CD8-positive, alpha-beta memory T cell (primary cell): ENCODE measurements at regions not wholly inside any gene's neighbourhood (a gene's known extent, or its start where the extent isn't known, plus 50 kb on each side); places are given as distances from the start of the nearest gene placed in this dataset.
A peak's percentile ranks its signal among the peaks of the same experiment; 100 is the strongest.
"Not testable (repeated sequence)": the region's sequence is repeated elsewhere in the genome, so short reads cannot be mapped to it uniquely, and the experiment has no call there.

Experiments
- CTCF ChIA-PET: fragments of 350-600 bp; sonication (Branson Sonifier 250); formaldehyde crosslinking; loops from one replicate; lab custom pipeline; 2021; ENCODE audit warnings: antibody characterized with exemption; lab: Charles Lee
- POLR2A ChIA-PET: fragments of 350-600 bp; sonication (Branson Sonifier 250); formaldehyde crosslinking; loops from one replicate; lab custom pipeline; 2021; ENCODE audit warnings: antibody characterized with exemption; lab: Charles Lee
- DNase-seq, 5 donors: peaks; one replicate each; pipeline versions ENCODE4 v3.0.0 to v3.0.0-alpha.2; 2020 to 2022; ENCODE audit warnings: mixed read lengths in 1 of 5
- H3K27ac ChIP-seq: one replicate; pipeline ENCODE4 v1.7.0; 2013; ENCODE audit warnings: low read depth, mild to moderate bottlenecking, low read length, moderate library complexity
- H3K27me3 ChIP-seq: 2 replicates; pipeline ENCODE4 v1.7.0; 2013; ENCODE audit warnings: low read length, mild to moderate bottlenecking; ENCODE audit not compliant: insufficient read depth, poor library complexity, severe bottlenecking
- H3K36me3 ChIP-seq: 2 replicates; pipeline ENCODE4 v1.7.0; 2013; ENCODE audit warnings: mild to moderate bottlenecking, low read length, moderate library complexity; ENCODE audit not compliant: insufficient read depth
- H3K4me1 ChIP-seq: 2 replicates; pipeline ENCODE4 v1.7.0; 2013; ENCODE audit warnings: mild to moderate bottlenecking, low read length, moderate library complexity; ENCODE audit not compliant: insufficient read depth
- H3K4me3 ChIP-seq: 2 replicates; pipeline ENCODE4 v1.7.0; 2013; ENCODE audit warnings: mild to moderate bottlenecking, low read length
- H3K9me3 ChIP-seq: 2 replicates; pipeline ENCODE4 v1.7.0; 2013; ENCODE audit warnings: mild to moderate bottlenecking, low read length
- H3K27ac Mint-ChIP-seq, 8 donors: one replicate each; pipeline ENCODE4 v1.8.0; 2020 to 2021; ENCODE audit warnings: mixed read lengths in 8 of 8, mild to moderate bottlenecking in 6 of 8, inconsistent platforms in 3 of 8, moderate library complexity in 3 of 8
- H3K27me3 Mint-ChIP-seq, 2 donors: one replicate each; pipeline ENCODE4 v1.8.0; 2020 to 2021; ENCODE audit warnings: mixed read lengths in 2 of 2, mild to moderate bottlenecking in 1 of 2, moderate library complexity in 1 of 2
- H3K36me3 Mint-ChIP-seq, 3 donors: one replicate each; pipeline ENCODE4 v1.8.0; 2020 to 2021; ENCODE audit warnings: mixed read lengths in 3 of 3, inconsistent platforms in 1 of 3, mild to moderate bottlenecking in 1 of 3
- H3K4me1 Mint-ChIP-seq, 3 donors: one replicate each; pipeline ENCODE4 v1.8.0; 2020 to 2021; ENCODE audit warnings: mixed read lengths in 3 of 3, inconsistent platforms in 1 of 3, mild to moderate bottlenecking in 1 of 3
- H3K4me3 Mint-ChIP-seq, 7 donors: one replicate each; pipeline ENCODE4 v1.8.0; 2020 to 2021; ENCODE audit warnings: mixed read lengths in 7 of 7, mild to moderate bottlenecking in 6 of 7, moderate library complexity in 4 of 7, inconsistent platforms in 2 of 7
- H3K9me3 Mint-ChIP-seq, 5 donors: one replicate each; pipeline ENCODE4 v1.8.0; 2020 to 2022; ENCODE audit warnings: mixed read lengths in 5 of 5, mild to moderate bottlenecking in 3 of 5, moderate library complexity in 2 of 5, inconsistent platforms in 1 of 5

GRCh38 chr9:90156318-90156717 is 486.3 kb downstream of the DIRAS2 start:
- H3K9me3 Mint-ChIP-seq = no peaks in the 10 kb centered on the region
- CTCF ChIA-PET = no interaction called here
- Histone ChIP-seq H3K9me3 (no peaks in the 10 kb centered on the region), H3K36me3 (no peaks in the 10 kb centered on the region), H3K4me3 (no peak overlapping the region), H3K4me1 (no peaks in the 10 kb centered on the region), H3K27me3 (no peaks in the 10 kb centered on the region), H3K27ac (no peak overlapping the region)
- no peaks in the 10 kb centered on the region for H3K4me1 Mint-ChIP-seq
- no peak overlapping the region for H3K27ac Mint-ChIP-seq
- H3K36me3 Mint-ChIP-seq = no peaks in the 10 kb centered on the region
- H3K27me3 Mint-ChIP-seq = peaks cover 0 to 23% of the 10 kb centered on the region in 2 donors
- no peak overlapping the region for H3K4me3 Mint-ChIP-seq
- no peak for DNase-seq
- POLR2A ChIA-PET = no interaction called here

DNA sequence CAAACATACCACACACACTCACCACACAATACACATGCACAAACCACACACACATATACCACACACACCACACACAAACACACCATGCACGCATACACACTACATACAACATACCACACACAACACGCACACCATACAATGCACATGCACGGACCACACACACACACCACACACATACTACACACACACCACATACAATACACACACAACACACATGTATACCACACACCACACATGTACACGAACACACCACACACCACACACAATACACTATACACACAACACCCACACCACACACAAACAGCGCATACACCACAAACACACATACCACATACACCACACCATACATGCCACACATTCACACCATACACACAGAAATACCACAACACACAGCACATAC is 480.3 kb downstream of the DIRAS2 start:
- Mint-ChIP-seq H3K36me3 (no peaks in the 10 kb centered on the region), H3K4me3 (no peak overlapping the region), H3K9me3 (no peaks in the 10 kb centered on the region), H3K4me1 (no peaks in the 10 kb centered on the region), H3K27ac (no peak overlapping the region), H3K27me3 (peaks cover 0 to 23% of the 10 kb centered on the region in 2 donors)
- Histone ChIP-seq H3K4me1 (no peaks in the 10 kb centered on the region), H3K4me3 (no peak overlapping the region), H3K9me3 (no peaks in the 10 kb centered on the region), H3K27ac (no peak overlapping the region), H3K36me3 (no peaks in the 10 kb centered on the region), H3K27me3 (no peaks in the 10 kb centered on the region)
- POLR2A ChIA-PET = no interaction called here
- DNase-seq = no peak
- CTCF ChIA-PET = no interaction called here

GRCh38 chr9:90162819-90163218 is 479.8 kb downstream of the DIRAS2 start:
- H3K36me3 ChIP-seq = no peaks in the 10 kb centered on the region
- Mint-ChIP-seq H3K27ac (no peak overlapping the region), H3K27me3 (peaks cover 0 to 23% of the 10 kb centered on the region in 2 donors), H3K4me3 (no peak overlapping the region), H3K9me3 (no peaks in the 10 kb centered on the region), H3K4me1 (no peaks in the 10 kb centered on the region), H3K36me3 (no peaks in the 10 kb centered on the region)
- CTCF ChIA-PET = no interaction called here
- H3K4me1 ChIP-seq = no peaks in the 10 kb centered on the region
- no peaks in the 10 kb centered on the region for H3K9me3 ChIP-seq
- H3K27ac ChIP-seq = no peak overlapping the region
- H3K4me3 ChIP-seq = no peak overlapping the region
- no peaks in the 10 kb centered on the region for H3K27me3 ChIP-seq
- POLR2A ChIA-PET = no interaction called here
- DNase-seq = no peak

GRCh38 chr9:90165281-90165680 is 477.3 kb downstream of the DIRAS2 start:
- CTCF ChIA-PET = no interaction called here
- H3K4me3 ChIP-seq = no peak overlapping the region
- Mint-ChIP-seq H3K27ac (no peak overlapping the region), H3K36me3 (no peaks in the 10 kb centered on the region), H3K4me3 (no peak overlapping the region), H3K27me3 (peaks cover 0 to 17% of the 10 kb centered on the region in 2 donors), H3K9me3 (no peaks in the 10 kb centered on the region), H3K4me1 (no peaks in the 10 kb centered on the region)
- no peaks in the 10 kb centered on the region for H3K27me3 ChIP-seq
- H3K4me1 ChIP-seq = no peaks in the 10 kb centered on the region
- H3K27ac ChIP-seq = no peak overlapping the region
- no peaks in the 10 kb centered on the region for H3K36me3 ChIP-seq
- H3K9me3 ChIP-seq = no peaks in the 10 kb centered on the region
- DNase-seq = no peak
- POLR2A ChIA-PET = no interaction called here

GRCh38 chr9:90166374-90166773 is 476.2 kb downstream of the DIRAS2 start:
- H3K4me3 Mint-ChIP-seq, POLR2A ChIA-PET, H3K36me3 Mint-ChIP-seq, H3K9me3 Mint-ChIP-seq, H3K36me3 ChIP-seq, H3K4me1 Mint-ChIP-seq, H3K27me3 ChIP-seq, H3K27ac Mint-ChIP-seq, CTCF ChIA-PET, H3K4me3 ChIP-seq, H3K27ac ChIP-seq, H3K4me1 ChIP-seq, DNase-seq, H3K9me3 ChIP-seq: not testable (repeated sequence)
- H3K27me3 Mint-ChIP-seq = peaks cover 0 to 26% of the 10 kb centered on the region in 2 donors

GRCh38 chr9:90167914-90168313 is 474.7 kb downstream of the DIRAS2 start:
- H3K4me3 Mint-ChIP-seq = no peak overlapping the region
- no peak overlapping the region for H3K27ac ChIP-seq
- H3K9me3 Mint-ChIP-seq = peaks cover 0 to 9% (median 3%) of the 10 kb centered on the region in 5 donors
- H3K9me3 ChIP-seq = no peaks in the 10 kb centered on the region
- no peaks in the 10 kb centered on the region for H3K4me1 Mint-ChIP-seq
- no peaks in the 10 kb centered on the region for H3K36me3 ChIP-seq
- no peaks in the 10 kb centered on the region for H3K27me3 ChIP-seq
- peaks cover 0 to 33% of the 10 kb centered on the region in 2 donors for H3K27me3 Mint-ChIP-seq
- no peaks in the 10 kb centered on the region for H3K4me1 ChIP-seq
- CTCF ChIA-PET = no interaction called here
- POLR2A ChIA-PET = no interaction called here
- H3K36me3 Mint-ChIP-seq = no peaks in the 10 kb centered on the region
- H3K4me3 ChIP-seq = no peak overlapping the region
- H3K27ac Mint-ChIP-seq = no peak overlapping the region
- no peak for DNase-seq

- Histone ChIP-seq H3K9me3 (no peaks in the 10 kb centered on the region), H3K27ac (no peak overlapping the region), H3K36me3 (no peaks in the 10 kb centered on the region), H3K4me3 (no peak overlapping the region), H3K4me1 (no peaks in the 10 kb centered on the region), H3K27me3 (no peaks in the 10 kb centered on the region)
- peaks cover 0 to 33% of the 10 kb centered on the region in 2 donors for H3K27me3 Mint-ChIP-seq
- no peaks in the 10 kb centered on the region for H3K4me1 Mint-ChIP-seq
- ChIA-PET POLR2A (no interaction called here), CTCF (no interaction called here)
- no peak overlapping the region for H3K4me3 Mint-ChIP-seq
- peaks cover 0 to 9% (median 3%) of the 10 kb centered on the region in 5 donors for H3K9me3 Mint-ChIP-seq
- no peak overlapping the region for H3K27ac Mint-ChIP-seq
- H3K36me3 Mint-ChIP-seq = no peaks in the 10 kb centered on the region
- no peak for DNase-seq
Observed at GRCh38 chr9:90169490-90169889, 473.1 kb downstream of the DIRAS2 start.

DNA sequence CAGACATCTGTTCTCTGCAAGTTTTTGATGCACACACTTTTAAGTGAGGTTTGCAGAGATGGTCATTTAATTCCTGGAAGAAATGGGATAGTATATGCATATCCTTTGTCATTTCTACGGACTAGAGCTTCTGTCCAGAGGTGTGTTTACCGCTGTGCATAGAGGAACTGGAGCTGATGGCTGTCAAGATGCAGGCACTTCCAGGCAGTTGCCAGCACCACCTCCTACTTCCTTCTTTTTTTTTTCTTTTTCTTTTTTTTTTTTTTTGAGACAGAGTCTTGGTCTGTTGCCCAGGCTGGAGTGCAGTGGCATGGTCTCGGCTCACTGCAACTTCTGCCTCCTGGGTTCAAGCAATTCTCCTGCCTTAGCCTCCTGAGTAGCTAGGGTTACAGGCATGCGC is 468.7 kb downstream of the DIRAS2 start:
- POLR2A ChIA-PET, H3K27ac Mint-ChIP-seq: not testable (repeated sequence)

DNA sequence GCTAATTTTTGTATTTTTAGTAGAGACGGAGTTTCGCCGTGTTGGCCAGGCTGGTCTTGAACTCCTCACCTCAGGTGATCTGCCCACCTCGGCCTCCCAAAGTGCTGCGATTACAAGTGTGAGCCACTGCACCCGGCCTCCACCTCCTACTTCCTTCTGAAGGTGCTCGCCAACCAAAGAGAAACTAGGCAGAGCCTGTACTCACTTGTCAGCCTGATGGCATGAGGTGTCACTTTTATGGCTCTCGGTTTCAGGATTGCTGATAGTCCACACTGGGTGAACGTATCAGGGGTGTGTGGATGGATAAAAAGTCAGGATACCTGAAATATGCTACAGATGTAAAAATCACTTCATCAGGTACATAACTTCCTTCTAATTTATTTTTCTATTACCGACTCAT is 468.3 kb downstream of the DIRAS2 start:
- H3K27me3 ChIP-seq, H3K36me3 ChIP-seq, H3K36me3 Mint-ChIP-seq, DNase-seq, H3K27ac ChIP-seq, H3K4me3 ChIP-seq, POLR2A ChIA-PET, CTCF ChIA-PET, H3K9me3 ChIP-seq, H3K4me1 Mint-ChIP-seq, H3K4me1 ChIP-seq, H3K9me3 Mint-ChIP-seq, H3K4me3 Mint-ChIP-seq: not testable (repeated sequence)
- Mint-ChIP-seq H3K27ac (peak overlapping the region in 1 of 8 donors; percentile 42), H3K27me3 (peaks cover 2 to 20% of the 10 kb centered on the region in 2 donors)

More for the DNA sequence above, 468.7 kb downstream of the DIRAS2 start:
- H3K4me1 Mint-ChIP-seq, H3K4me3 ChIP-seq, H3K4me3 Mint-ChIP-seq, H3K27ac ChIP-seq, H3K9me3 ChIP-seq, CTCF ChIA-PET, DNase-seq, H3K36me3 ChIP-seq, H3K4me1 ChIP-seq, H3K9me3 Mint-ChIP-seq, H3K36me3 Mint-ChIP-seq, H3K27me3 ChIP-seq: not testable (repeated sequence)
- H3K27me3 Mint-ChIP-seq = peaks cover 2 to 20% of the 10 kb centered on the region in 2 donors
